Thoracic aorta (tissue), 2 donors: ENCODE measurements at regions not wholly inside any gene's neighbourhood (a gene's known extent, or its start where the extent isn't known, plus 50 kb on each side); places are given as distances from the start of the nearest gene placed in this dataset.

Experiments
- ATAC-seq: fragments of 150-250 bp; one replicate; pipeline ENCODE4 v1.8.0; 2017; ENCODE audit warnings: low read depth; ENCODE audit not compliant: insufficient number of reproducible peaks, low FRiP score
- DNase-seq: peaks from one replicate; pipeline ENCODE4 v3.0.0-alpha.2; 2020; ENCODE audit warnings: low spot score
- H3K27ac ChIP-seq, 2 donors: fragments of 200-600 bp; sonication (generic); 1 replicate in 1 of 2; 2 replicates in 1 of 2; pipeline ENCODE4 v1.5.1; 2016; ENCODE audit warnings: mild to moderate bottlenecking in 2 of 2, moderate library complexity in 2 of 2
- H3K27me3 ChIP-seq: fragments of 200-600 bp; sonication (generic); replicated peaks from 2 replicates; pipeline ENCODE4 v1.6.0; 2016; ENCODE audit warnings: mild to moderate bottlenecking; ENCODE audit not compliant: insufficient read depth
- H3K36me3 ChIP-seq: fragments of 200-600 bp; sonication (generic); one replicate; pipeline ENCODE4 v1.5.1; 2016
- H3K4me1 ChIP-seq, 2 donors: fragments of 200-600 bp; sonication (generic); 1 replicate in 1 of 2; 2 replicates in 1 of 2; pipeline versions ENCODE4 v1.5.1 to v1.6.0; 2016; ENCODE audit warnings: low read depth in 2 of 2, mild to moderate bottlenecking in 1 of 2; ENCODE audit not compliant: control insufficient read depth in 1 of 2
- H3K4me3 ChIP-seq: fragments of 200-600 bp; sonication (generic); 2 replicates; pipeline ENCODE4 v1.5.1; 2016; ENCODE audit warnings: mild to moderate bottlenecking
- H3K9me3 ChIP-seq: fragments of 200-600 bp; sonication (generic); 2 replicates; pipeline ENCODE4 v1.5.1; 2016
- CTCF ChIP-seq: fragments of 200-600 bp; sonication (generic); IDR thresholded peaks from one replicate; pipeline ENCODE4 v1.5.1; 2019; ENCODE audit warnings: antibody characterized with exemption

- no peaks in the 10 kb centered on the region for H3K36me3 ChIP-seq
- no peak for TF ChIP-seq CTCF
- no peak overlapping the region for H3K27ac ChIP-seq
- no peaks in the 10 kb centered on the region for H3K27me3 ChIP-seq
- DNase-seq (no peak), ATAC-seq (no peak)
- H3K4me1 ChIP-seq: no peaks in the 10 kb centered on the region
- H3K9me3 ChIP-seq: no peaks in the 10 kb centered on the region
- no peak overlapping the region for H3K4me3 ChIP-seq
Measured at GRCh38 chr9:11558043-11558442, 945.2 kb upstream of the PTPRD start.

- Histone ChIP-seq H3K4me1 (no peaks in the 10 kb centered on the region), H3K27ac (no peak overlapping the region), H3K27me3 (no peaks in the 10 kb centered on the region), H3K36me3 (no peaks in the 10 kb centered on the region), H3K4me3 (no peak overlapping the region), H3K9me3 (no peaks in the 10 kb centered on the region)
- no peak for TF ChIP-seq CTCF
- no peak for ATAC-seq
- DNase-seq: no peak
Measured at GRCh38 chr9:11559001-11559776, 946.4 kb upstream of the PTPRD start.

GRCh38 chr9:11577522-11577921 lies 964.7 kb upstream of the PTPRD start:
- no peaks in the 10 kb centered on the region for H3K4me1 ChIP-seq
- H3K4me3 ChIP-seq: no peak overlapping the region
- no peak for TF ChIP-seq CTCF
- ATAC-seq (no peak), DNase-seq (no peak)
- H3K36me3 ChIP-seq: no peaks in the 10 kb centered on the region
- no peak overlapping the region for H3K27ac ChIP-seq
- no peaks in the 10 kb centered on the region for H3K9me3 ChIP-seq
- H3K27me3 ChIP-seq: no peaks in the 10 kb centered on the region

- Histone ChIP-seq H3K4me3 (no peak overlapping the region), H3K9me3 (no peaks in the 10 kb centered on the region), H3K4me1 (no peaks in the 10 kb centered on the region), H3K27ac (no peak overlapping the region), H3K27me3 (no peaks in the 10 kb centered on the region), H3K36me3 (no peaks in the 10 kb centered on the region)
- ATAC-seq (no peak), DNase-seq (no peak)
- no peak for TF ChIP-seq CTCF
Measured at GRCh38 chr9:11595756-11596155, 983.0 kb upstream of the PTPRD start.

- Histone ChIP-seq H3K4me3 (no peak overlapping the region), H3K4me1 (no peaks in the 10 kb centered on the region), H3K27me3 (no peaks in the 10 kb centered on the region), H3K36me3 (no peaks in the 10 kb centered on the region), H3K9me3 (no peaks in the 10 kb centered on the region), H3K27ac (no peak overlapping the region)
- no peak for TF ChIP-seq CTCF
- DNase-seq (no peak), ATAC-seq (no peak)
Measured at GRCh38 chr9:11618241-11618805, 1005.5 kb upstream of the PTPRD start.
